ENCODE measurements at regions not wholly inside any gene's neighbourhood (a gene's known extent, or its start where the extent isn't known, plus 50 kb on each side); places are given as distances from the start of the nearest gene placed in this dataset.
"Not testable (repeated sequence)": the region's sequence is repeated elsewhere in the genome, so short reads cannot be mapped to it uniquely, and the experiment has no call there.

GRCh38 chr4:111267786-111268185 is 644.9 kb upstream of the PITX2 start:
- no peak for DNase-seq (ENCODE audit: low read depth in 2 of 2)

GRCh38 chr4:111268769-111269414 is 646.0 kb upstream of the PITX2 start:
- DNase-seq (ENCODE audit: low read depth in 2 of 2) = no peak

- no peak for DNase-seq (ENCODE audit: low read depth in 2 of 2)
Measured at GRCh38 chr4:111269439-111269838, 646.6 kb upstream of the PITX2 start.

- DNase-seq (ENCODE audit: low read depth in 2 of 2) = no peak
Measured at GRCh38 chr4:111274060-111274459, 651.2 kb upstream of the PITX2 start.

GRCh38 chr4:111274486-111274885 is 651.6 kb upstream of the PITX2 start:
- DNase-seq (ENCODE audit: low read depth in 2 of 2) = no peak

GRCh38 chr4:111281219-111281618 is 658.3 kb upstream of the PITX2 start:
- DNase-seq (ENCODE audit: low read depth in 2 of 2) = no peak

GRCh38 chr4:111282035-111282434 is 659.2 kb upstream of the PITX2 start:
- DNase-seq (ENCODE audit: low read depth in 2 of 2) = no peak

GRCh38 chr4:111283066-111283677 is 660.3 kb upstream of the PITX2 start:
- DNase-seq (ENCODE audit: low read depth in 2 of 2) = no peak

GRCh38 chr4:111296466-111296865 is 673.6 kb upstream of the PITX2 start:
- no peak for DNase-seq (ENCODE audit: low read depth in 2 of 2)

GRCh38 chr4:111303806-111304205 is 680.9 kb upstream of the PITX2 start:
- no peak for DNase-seq (ENCODE audit: low read depth in 2 of 2)

GRCh38 chr4:111323496-111323895 is 700.6 kb upstream of the PITX2 start:
- no peak for DNase-seq (ENCODE audit: low read depth in 2 of 2)

GRCh38 chr4:111323916-111324315 is 701.0 kb upstream of the PITX2 start:
- DNase-seq (ENCODE audit: low read depth in 2 of 2) = no peak

- DNase-seq (ENCODE audit: low read depth in 2 of 2) = no peak
Measured at GRCh38 chr4:111326450-111326849, 703.6 kb upstream of the PITX2 start.

- no peak for DNase-seq (ENCODE audit: low read depth in 2 of 2)
Measured at GRCh38 chr4:111330786-111331185, 707.9 kb upstream of the PITX2 start.

GRCh38 chr4:111334361-111334760 is 711.5 kb upstream of the PITX2 start:
- DNase-seq (ENCODE audit: low read depth in 2 of 2) = no peak

- DNase-seq (ENCODE audit: low read depth in 2 of 2) = not testable (repeated sequence)
Measured at GRCh38 chr4:111337186-111337876, 714.5 kb upstream of the PITX2 start.

GRCh38 chr4:111359602-111360001 is 736.7 kb upstream of the PITX2 start:
- no peak for DNase-seq (ENCODE audit: low read depth in 2 of 2)

GRCh38 chr4:111360906-111361305 is 738.0 kb upstream of the PITX2 start:
- no peak for DNase-seq (ENCODE audit: low read depth in 2 of 2)

- no peak for DNase-seq (ENCODE audit: low read depth in 2 of 2)
Measured at GRCh38 chr4:111362941-111363361, 740.1 kb upstream of the PITX2 start.

- DNase-seq (ENCODE audit: low read depth in 2 of 2) = not testable (repeated sequence)
Measured at GRCh38 chr4:111377880-111378279, 755.0 kb upstream of the PITX2 start.

GRCh38 chr4:111388561-111388960 is 756.7 kb upstream of the FAM241A start:
- no peak for DNase-seq (ENCODE audit: low read depth in 2 of 2)

GRCh38 chr4:111391829-111392228 is 753.4 kb upstream of the FAM241A start:
- DNase-seq (ENCODE audit: low read depth in 2 of 2) = no peak

GRCh38 chr4:111393781-111394180 is 751.5 kb upstream of the FAM241A start:
- no peak for DNase-seq (ENCODE audit: low read depth in 2 of 2)

Measured in activated CD8-positive, alpha-beta memory T cell treated with anti-CD3 and anti-CD28 coated beads for 4 hours (primary cell).